AG09309 (cell line): ENCODE measurements at regions not wholly inside any gene's neighbourhood (a gene's known extent, or its start where the extent isn't known, plus 50 kb on each side); places are given as distances from the start of the nearest gene placed in this dataset.

Source experiments
- DNase-seq: peaks from one replicate; pipeline ENCODE4 v3.0.0-alpha.2; 2010; ENCODE audit warnings: low read depth
- H3K4me3 ChIP-seq: 2 replicates; pipeline ENCODE4 v1.5.1; 2011; ENCODE audit warnings: mild to moderate bottlenecking, low read depth, low read length, moderate library complexity; ENCODE audit not compliant: control insufficient read depth
- CTCF ChIP-seq: IDR thresholded peaks from 2 replicates; pipeline ENCODE4 v1.5.1; 2011; ENCODE audit warnings: mild to moderate bottlenecking, low read depth, low read length, inconsistent platforms; ENCODE audit not compliant: insufficient read depth, control insufficient read depth; ENCODE audit errors: missing control alignments

- no peak for DNase-seq
- no peak overlapping the region for H3K4me3 ChIP-seq
- no peak for TF ChIP-seq CTCF
These were observed 80.3 kb upstream of the KLHL1 start for GRCh38 chr13:70188567-70188966.

GRCh38 chr13:70183041-70183440 is 74.8 kb upstream of the KLHL1 start:
- no peak for DNase-seq
- H3K4me3 ChIP-seq, result no peak overlapping the region
- no peak for TF ChIP-seq CTCF
